HFFc6 (cell line): ENCODE measurements at regions not wholly inside any gene's neighbourhood (a gene's known extent, or its start where the extent isn't known, plus 50 kb on each side); places are given as distances from the start of the nearest gene placed in this dataset.

Experiments used
- DNase-seq: peaks from one replicate; pipeline ENCODE4 v3.0.0-alpha.2; 2018
- H3K27ac Mint-ChIP-seq: 2 replicates; pipeline ENCODE4 v1.8.0; 2020; ENCODE audit warnings: mild to moderate bottlenecking, mixed read lengths
- H3K27me3 Mint-ChIP-seq: 2 replicates; pipeline ENCODE4 v1.8.0; 2021; ENCODE audit warnings: mild to moderate bottlenecking, moderate library complexity, mixed read lengths; ENCODE audit not compliant: insufficient read depth
- H3K36me3 Mint-ChIP-seq: 2 replicates; pipeline ENCODE4 v1.8.0; 2021; ENCODE audit warnings: low read depth, mixed read lengths
- H3K4me1 Mint-ChIP-seq: 2 replicates; pipeline ENCODE4 v1.8.0; 2020; ENCODE audit warnings: low read depth, mixed read lengths
- H3K4me3 Mint-ChIP-seq: 2 replicates; pipeline ENCODE4 v1.8.0; 2020; ENCODE audit warnings: mild to moderate bottlenecking, moderate library complexity, mixed read lengths
- H3K9me3 Mint-ChIP-seq: 2 replicates; pipeline ENCODE4 v1.8.0; 2020; ENCODE audit warnings: mild to moderate bottlenecking, mixed read lengths
- CTCF ChIP-seq: fragments of 200-600 bp; sonication (generic); IDR thresholded peaks from 2 replicates; pipeline ENCODE4 v1.5.0; 2021; ENCODE audit warnings: antibody characterized with exemption, mild to moderate bottlenecking

DNA sequence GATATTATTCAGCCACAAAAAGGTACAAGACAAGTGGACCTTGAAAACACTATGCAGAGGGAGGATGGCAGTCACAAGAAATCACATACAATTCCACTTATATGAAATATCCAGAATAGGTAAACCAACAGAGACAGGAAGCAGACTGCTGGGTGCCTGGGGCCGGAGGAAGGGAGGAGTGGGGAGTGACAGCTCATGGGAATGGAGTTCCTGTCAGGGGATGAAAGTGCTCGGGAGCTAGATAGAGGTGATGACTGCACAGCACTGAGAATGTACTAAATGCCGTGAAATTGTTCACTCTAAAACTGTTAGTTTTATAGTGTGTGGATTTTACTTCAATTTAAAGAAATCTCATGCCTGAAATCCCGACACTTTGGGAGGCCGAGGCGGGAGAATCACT lies 74.2 kb upstream of the MED9 start:
- no peak overlapping the region for H3K4me3 Mint-ChIP-seq
- no peak for DNase-seq
- H3K27me3 Mint-ChIP-seq, result peaks cover 14% of the 10 kb centered on the region
- H3K36me3 Mint-ChIP-seq, result no peaks in the 10 kb centered on the region
- H3K27ac Mint-ChIP-seq, result no peak overlapping the region
- TF ChIP-seq CTCF, result no peak
- H3K4me1 Mint-ChIP-seq, result peaks cover 33% of the 10 kb centered on the region
- no peaks in the 10 kb centered on the region for H3K9me3 Mint-ChIP-seq

- Mint-ChIP-seq H3K9me3 (no peaks in the 10 kb centered on the region), H3K36me3 (no peaks in the 10 kb centered on the region), H3K4me1 (peaks cover 35% of the 10 kb centered on the region), H3K4me3 (no peak overlapping the region), H3K27ac (no peak overlapping the region), H3K27me3 (peaks cover 14% of the 10 kb centered on the region)
- DNase-seq, result no peak
- no peak for TF ChIP-seq CTCF
Measured at GRCh38 chr17:17403065-17403464, 73.7 kb upstream of the MED9 start.

DNA sequence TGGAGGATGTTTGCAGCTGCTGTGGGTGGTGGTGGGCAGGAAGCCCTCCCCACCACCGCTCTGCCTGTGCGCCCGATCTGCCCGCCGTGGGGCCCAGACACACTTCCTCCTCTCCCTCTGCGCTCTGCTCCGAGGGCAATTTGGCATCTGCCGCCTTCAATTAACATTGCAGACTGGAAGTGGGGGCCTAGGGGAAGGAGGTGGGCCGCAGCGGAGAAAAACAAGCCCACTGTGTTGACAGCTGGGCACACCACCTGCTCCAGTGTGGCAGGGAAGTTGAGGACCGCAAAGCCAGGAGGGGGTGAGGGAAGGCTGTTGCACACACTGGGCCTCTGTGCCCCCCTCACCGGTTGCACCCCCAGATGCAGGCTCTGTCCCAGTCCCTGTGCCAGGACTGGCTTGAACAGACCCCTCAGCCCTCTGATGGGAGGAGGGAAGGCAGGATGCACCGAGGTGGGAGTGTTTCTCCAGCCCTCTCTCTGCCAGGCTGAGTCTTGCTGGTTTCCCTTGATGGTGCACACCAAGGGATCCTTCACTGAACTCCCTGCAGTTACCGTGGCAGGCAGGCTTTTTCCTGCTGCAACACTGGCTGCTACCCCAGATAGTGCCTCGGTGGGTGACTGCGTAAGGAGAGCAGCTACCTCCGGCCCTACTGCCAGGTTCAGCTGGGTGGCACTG lies 72.8 kb upstream of the MED9 start:
- H3K4me3 Mint-ChIP-seq, result no peak overlapping the region
- peaks cover 18% of the 10 kb centered on the region for H3K27me3 Mint-ChIP-seq
- TF ChIP-seq CTCF, result no peak
- H3K9me3 Mint-ChIP-seq, result no peaks in the 10 kb centered on the region
- no peak overlapping the region for H3K27ac Mint-ChIP-seq
- peaks cover 37% of the 10 kb centered on the region for H3K4me1 Mint-ChIP-seq
- no peaks in the 10 kb centered on the region for H3K36me3 Mint-ChIP-seq
- DNase-seq, result no peak

- Mint-ChIP-seq H3K27ac (no peak overlapping the region), H3K27me3 (peaks cover 15% of the 10 kb centered on the region), H3K9me3 (no peaks in the 10 kb centered on the region), H3K4me3 (no peak overlapping the region), H3K36me3 (no peaks in the 10 kb centered on the region), H3K4me1 (peaks cover 37% of the 10 kb centered on the region)
- no peak for TF ChIP-seq CTCF
- DNase-seq, result no peak
Measured at GRCh38 chr17:17405673-17406072, 71.1 kb upstream of the MED9 start.

- TF ChIP-seq CTCF, result no peak
- no peak for DNase-seq
- H3K27ac Mint-ChIP-seq, result no peak overlapping the region
- H3K9me3 Mint-ChIP-seq, result no peaks in the 10 kb centered on the region
- peaks cover 32% of the 10 kb centered on the region for H3K4me1 Mint-ChIP-seq
- no peaks in the 10 kb centered on the region for H3K36me3 Mint-ChIP-seq
- no peak overlapping the region for H3K4me3 Mint-ChIP-seq
- peaks cover 15% of the 10 kb centered on the region for H3K27me3 Mint-ChIP-seq
Measured at GRCh38 chr17:17406225-17406624, 70.6 kb upstream of the MED9 start.
